ENCODE measurements at regions not wholly inside any gene's neighbourhood (a gene's known extent, or its start where the extent isn't known, plus 50 kb on each side); places are given as distances from the start of the nearest gene placed in this dataset.

DNA sequence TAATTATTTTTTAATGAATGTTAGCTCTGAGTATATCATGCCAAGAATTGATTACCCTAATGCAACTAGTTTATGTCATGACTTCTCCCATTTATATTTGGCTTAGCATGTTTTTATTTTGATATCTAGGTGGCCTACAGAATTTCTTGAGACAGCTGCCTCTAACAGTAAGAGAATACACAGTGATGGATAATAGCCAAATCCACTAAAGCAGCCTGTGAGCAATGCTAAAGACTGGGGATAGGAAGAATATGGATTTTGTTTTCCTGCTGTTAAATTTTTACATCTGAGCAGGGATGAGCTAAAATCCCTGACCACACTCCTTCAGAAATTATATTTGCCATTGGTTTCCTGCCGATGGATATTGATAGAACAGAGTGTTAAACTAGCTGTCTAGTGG, 149.3 kb upstream of the TGFBR2 start:
- Mint-ChIP-seq H3K4me3 (ENCODE audit: unreplicated experiment) (no peak overlapping the region), H3K36me3 (ENCODE audit: low read depth, unreplicated experiment) (peaks cover 6% of the 10 kb centered on the region), H3K4me1 (ENCODE audit: unreplicated experiment) (no peaks in the 10 kb centered on the region), H3K27ac (ENCODE audit: unreplicated experiment) (no peak overlapping the region), H3K27me3 (ENCODE audit: unreplicated experiment) (no peaks in the 10 kb centered on the region), H3K9me3 (ENCODE audit: unreplicated experiment) (no peaks in the 10 kb centered on the region)
- DNase-seq (ENCODE audit: low spot score): no peak
- TF ChIP-seq, protein P1, sequence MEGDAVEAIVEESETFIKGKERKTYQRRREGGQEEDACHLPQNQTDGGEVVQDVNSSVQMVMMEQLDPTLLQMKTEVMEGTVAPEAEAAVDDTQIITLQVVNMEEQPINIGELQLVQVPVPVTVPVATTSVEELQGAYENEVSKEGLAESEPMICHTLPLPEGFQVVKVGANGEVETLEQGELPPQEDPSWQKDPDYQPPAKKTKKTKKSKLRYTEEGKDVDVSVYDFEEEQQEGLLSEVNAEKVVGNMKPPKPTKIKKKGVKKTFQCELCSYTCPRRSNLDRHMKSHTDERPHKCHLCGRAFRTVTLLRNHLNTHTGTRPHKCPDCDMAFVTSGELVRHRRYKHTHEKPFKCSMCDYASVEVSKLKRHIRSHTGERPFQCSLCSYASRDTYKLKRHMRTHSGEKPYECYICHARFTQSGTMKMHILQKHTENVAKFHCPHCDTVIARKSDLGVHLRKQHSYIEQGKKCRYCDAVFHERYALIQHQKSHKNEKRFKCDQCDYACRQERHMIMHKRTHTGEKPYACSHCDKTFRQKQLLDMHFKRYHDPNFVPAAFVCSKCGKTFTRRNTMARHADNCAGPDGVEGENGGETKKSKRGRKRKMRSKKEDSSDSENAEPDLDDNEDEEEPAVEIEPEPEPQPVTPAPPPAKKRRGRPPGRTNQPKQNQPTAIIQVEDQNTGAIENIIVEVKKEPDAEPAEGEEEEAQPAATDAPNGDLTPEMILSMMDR (IDR thresholded peaks at IDR 0.05; ENCODE audit: unreplicated experiment): no peak

DNA sequence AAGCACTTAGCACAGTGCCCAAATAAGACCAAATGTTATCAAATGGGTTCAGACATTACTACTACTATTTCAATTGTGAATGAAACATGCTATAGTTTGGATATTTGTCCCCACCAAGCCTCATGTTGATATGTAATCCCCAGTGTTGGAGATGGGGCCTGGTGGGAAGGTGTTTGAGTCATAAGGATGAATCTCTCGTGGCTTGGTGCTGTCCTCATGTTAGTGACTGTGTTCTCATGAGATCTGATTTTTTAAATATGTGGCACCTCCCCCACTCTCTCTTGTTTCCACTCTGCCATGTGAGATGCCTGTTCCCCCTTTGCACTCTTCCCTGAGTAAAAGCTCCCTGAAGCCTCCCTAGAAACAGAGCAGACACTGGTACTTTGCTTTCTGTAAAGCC, 148.7 kb upstream of the TGFBR2 start:
- no peak overlapping the region for H3K4me3 Mint-ChIP-seq (ENCODE audit: unreplicated experiment)
- H3K4me1 Mint-ChIP-seq (ENCODE audit: unreplicated experiment): no peaks in the 10 kb centered on the region
- no peaks in the 10 kb centered on the region for H3K27me3 Mint-ChIP-seq (ENCODE audit: unreplicated experiment)
- no peaks in the 10 kb centered on the region for H3K9me3 Mint-ChIP-seq (ENCODE audit: unreplicated experiment)
- H3K27ac Mint-ChIP-seq (ENCODE audit: unreplicated experiment): no peak overlapping the region
- TF ChIP-seq, protein P1 (IDR thresholded peaks at IDR 0.05; ENCODE audit: unreplicated experiment): no peak
- peaks cover 6% of the 10 kb centered on the region for H3K36me3 Mint-ChIP-seq (ENCODE audit: low read depth, unreplicated experiment)
- DNase-seq (ENCODE audit: low spot score): no peak

DNA sequence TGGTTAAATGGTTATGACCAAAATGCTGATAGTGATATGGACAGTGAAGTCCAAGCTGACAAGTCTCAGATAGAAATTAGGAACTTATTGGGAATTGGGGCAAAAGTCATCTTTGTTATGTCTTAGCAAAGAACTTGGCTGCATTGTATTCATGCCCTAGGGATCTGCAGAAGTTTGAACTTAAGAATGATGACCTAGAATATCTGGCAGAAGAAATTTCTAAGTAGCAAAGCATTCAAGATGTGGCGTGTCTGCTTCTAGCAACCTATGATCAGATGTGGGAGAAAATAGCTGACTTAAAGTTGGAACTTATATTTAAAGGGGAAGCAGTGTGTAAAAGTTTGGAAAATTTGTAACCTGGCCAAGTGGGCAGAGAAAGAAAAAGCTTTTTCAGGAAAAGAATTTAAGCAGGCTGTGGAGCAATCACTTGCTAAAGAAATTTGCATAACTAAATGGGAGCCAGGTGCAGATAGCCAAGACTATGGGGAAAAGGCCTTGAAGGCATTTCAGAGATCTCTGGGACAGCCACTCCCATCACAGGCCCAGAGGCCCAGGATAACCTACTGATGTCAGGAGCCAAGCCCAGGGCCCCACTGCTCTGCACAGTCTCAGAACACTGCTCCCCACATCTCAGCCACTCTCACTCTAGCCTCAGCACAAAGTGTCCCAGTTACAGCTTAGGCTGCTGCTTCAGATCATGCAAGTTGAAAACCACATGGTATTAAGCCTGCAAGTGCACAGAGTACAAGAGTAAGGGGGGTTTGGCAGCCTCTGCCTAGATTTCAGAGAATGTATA, 147.8 kb upstream of the TGFBR2 start:
- Mint-ChIP-seq H3K9me3 (ENCODE audit: unreplicated experiment) (no peaks in the 10 kb centered on the region), H3K36me3 (ENCODE audit: low read depth, unreplicated experiment) (peaks cover 6% of the 10 kb centered on the region), H3K4me3 (ENCODE audit: unreplicated experiment) (no peak overlapping the region), H3K4me1 (ENCODE audit: unreplicated experiment) (no peaks in the 10 kb centered on the region), H3K27ac (ENCODE audit: unreplicated experiment) (no peak overlapping the region), H3K27me3 (ENCODE audit: unreplicated experiment) (no peaks in the 10 kb centered on the region)
- TF ChIP-seq, protein P1 (IDR thresholded peaks at IDR 0.05; ENCODE audit: unreplicated experiment): no peak
- no peak for DNase-seq (ENCODE audit: low spot score)

DNA sequence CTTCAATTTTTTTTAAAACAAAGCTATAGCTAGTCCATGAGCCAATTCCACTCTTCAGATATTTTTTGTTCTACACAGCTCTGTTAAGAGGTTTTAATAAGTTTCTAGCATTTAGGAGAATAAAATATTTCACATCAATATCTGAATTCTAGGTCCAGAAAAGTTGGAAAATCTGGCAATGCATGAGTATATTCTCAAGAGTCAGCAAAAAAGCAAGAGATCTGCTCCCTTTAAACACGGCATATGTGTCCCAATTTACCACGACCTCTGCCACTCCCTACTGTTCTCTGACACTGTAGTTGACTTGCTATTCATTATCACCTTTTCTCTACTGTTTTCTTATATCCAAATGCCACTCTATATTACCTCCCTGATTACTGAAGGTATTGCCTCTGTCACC, 145.1 kb upstream of the TGFBR2 start:
- Mint-ChIP-seq H3K27ac (ENCODE audit: unreplicated experiment) (no peak overlapping the region), H3K9me3 (ENCODE audit: unreplicated experiment) (no peaks in the 10 kb centered on the region), H3K36me3 (ENCODE audit: low read depth, unreplicated experiment) (peaks cover 6% of the 10 kb centered on the region), H3K27me3 (ENCODE audit: unreplicated experiment) (no peaks in the 10 kb centered on the region), H3K4me3 (ENCODE audit: unreplicated experiment) (no peak overlapping the region), H3K4me1 (ENCODE audit: unreplicated experiment) (no peaks in the 10 kb centered on the region)
- DNase-seq (ENCODE audit: low spot score): no peak
- TF ChIP-seq, protein P1 (IDR thresholded peaks at IDR 0.05; ENCODE audit: unreplicated experiment): no peak

DNA sequence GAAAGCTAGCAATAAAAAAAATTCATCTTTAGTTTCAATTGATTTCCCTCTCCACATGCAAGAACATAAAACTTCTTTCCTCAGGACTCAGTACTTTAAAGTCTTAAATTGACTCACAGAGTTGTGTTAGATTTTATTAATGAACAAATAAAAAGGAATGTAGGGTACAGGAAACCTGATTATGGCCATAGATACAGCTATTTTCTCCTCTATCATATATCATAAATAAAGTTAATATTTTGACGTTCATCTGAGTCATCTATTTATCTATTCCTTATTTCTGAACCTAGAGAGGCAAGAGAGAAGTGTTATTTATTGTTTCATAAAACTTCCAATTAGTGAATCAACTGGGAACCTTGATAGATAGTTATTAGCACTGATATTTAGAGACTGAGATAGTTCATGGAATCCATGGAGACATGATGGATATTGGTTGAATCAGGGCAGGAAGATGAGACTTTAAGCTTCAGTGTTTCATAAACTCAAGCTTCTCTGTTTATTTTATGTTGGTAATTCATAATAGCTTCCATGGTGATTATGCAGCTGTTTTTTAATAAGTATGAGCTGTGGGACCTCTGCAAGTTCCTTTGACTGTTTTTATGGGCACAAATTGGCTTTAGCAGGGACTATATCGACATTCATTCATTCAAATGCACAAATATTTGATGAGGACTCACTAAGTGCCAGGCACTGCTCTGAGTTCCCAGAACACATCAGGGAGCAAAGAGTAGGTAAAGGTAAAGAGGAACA, 143.5 kb upstream of the TGFBR2 start:
- TF ChIP-seq, protein P1 (IDR thresholded peaks at IDR 0.05; ENCODE audit: unreplicated experiment): no peak
- Mint-ChIP-seq H3K4me3 (ENCODE audit: unreplicated experiment) (no peak overlapping the region), H3K27ac (ENCODE audit: unreplicated experiment) (no peak overlapping the region), H3K9me3 (ENCODE audit: unreplicated experiment) (no peaks in the 10 kb centered on the region), H3K36me3 (ENCODE audit: low read depth, unreplicated experiment) (peaks cover 6% of the 10 kb centered on the region), H3K27me3 (ENCODE audit: unreplicated experiment) (no peaks in the 10 kb centered on the region), H3K4me1 (ENCODE audit: unreplicated experiment) (no peaks in the 10 kb centered on the region)
- no peak for DNase-seq (ENCODE audit: low spot score)
